Astrocyte (in vitro differentiated cells and primary cell): ENCODE measurements at regions not wholly inside any gene's neighbourhood (a gene's known extent, or its start where the extent isn't known, plus 50 kb on each side); places are given as distances from the start of the nearest gene placed in this dataset.

Source experiments
- DNase-seq: peaks from one replicate; pipeline ENCODE4 v3.0.0-alpha.2; 2010; ENCODE audit warnings: low read depth
- FAIRE-seq: peaks from 2 replicates; lab custom pipeline; 2011; peaks lifted over from hg19 to GRCh38; lab: Jason Lieb, UNC
- H2AFZ ChIP-seq: 2 replicates; pipeline ENCODE4 v1.6.0; 2012; ENCODE audit warnings: low read depth, low read length, inconsistent platforms
- H3K27ac ChIP-seq: 2 replicates; pipeline ENCODE4 v1.5.1; 2011; ENCODE audit warnings: low read depth, low read length, inconsistent platforms
- H3K27me3 ChIP-seq: 2 replicates; pipeline ENCODE4 v1.6.0; 2011; ENCODE audit warnings: low read length, inconsistent platforms; ENCODE audit not compliant: insufficient read depth
- H3K36me3 ChIP-seq: 2 replicates; pipeline ENCODE4 v1.5.1; 2011; ENCODE audit warnings: low read length, inconsistent platforms; ENCODE audit not compliant: insufficient read depth
- H3K4me1 ChIP-seq: 2 replicates; pipeline ENCODE4 v1.5.1; 2011; ENCODE audit warnings: low read length, inconsistent platforms; ENCODE audit not compliant: insufficient read depth
- H3K4me2 ChIP-seq: 2 replicates; pipeline ENCODE4 v1.6.0; 2012; ENCODE audit warnings: low read length, inconsistent platforms
- H3K4me3 ChIP-seq: 2 replicates; pipeline ENCODE4 v1.5.1; 2011; ENCODE audit warnings: low read depth, mild to moderate bottlenecking, low read length, inconsistent platforms; ENCODE audit not compliant: insufficient read depth
- H3K79me2 ChIP-seq: 2 replicates; pipeline ENCODE4 v1.6.0; 2012; ENCODE audit warnings: mild to moderate bottlenecking, low read length, inconsistent platforms; ENCODE audit not compliant: insufficient read depth
- H3K9ac ChIP-seq: 2 replicates; pipeline ENCODE4 v1.6.0; 2012; ENCODE audit warnings: mild to moderate bottlenecking, low read length, inconsistent platforms
- H3K9me3 ChIP-seq: 2 replicates; pipeline ENCODE4 v1.5.1; 2012; ENCODE audit warnings: low read depth, mild to moderate bottlenecking, low read length, inconsistent platforms; ENCODE audit not compliant: insufficient read depth
- H4K20me1 ChIP-seq: 2 replicates; pipeline ENCODE4 v1.6.0; 2012; ENCODE audit warnings: low read length, inconsistent platforms; ENCODE audit not compliant: insufficient read depth
- H3K27ac Mint-ChIP-seq: one replicate; pipeline ENCODE4 v1.8.0; 2021; ENCODE audit warnings: mild to moderate bottlenecking, mixed read lengths; ENCODE audit not compliant: unreplicated experiment
- H3K27me3 Mint-ChIP-seq: one replicate; pipeline ENCODE4 v1.8.0; 2021; ENCODE audit warnings: low read depth, mixed read lengths; ENCODE audit not compliant: unreplicated experiment
- H3K36me3 Mint-ChIP-seq: one replicate; pipeline ENCODE4 v1.8.0; 2021; ENCODE audit warnings: low read depth, mixed read lengths; ENCODE audit not compliant: unreplicated experiment
- H3K4me1 Mint-ChIP-seq: one replicate; pipeline ENCODE4 v1.8.0; 2021; ENCODE audit warnings: low read depth, mixed read lengths; ENCODE audit not compliant: unreplicated experiment
- H3K4me3 Mint-ChIP-seq: one replicate; pipeline ENCODE4 v1.8.0; 2021; ENCODE audit warnings: mild to moderate bottlenecking, moderate library complexity, mixed read lengths; ENCODE audit not compliant: unreplicated experiment
- H3K9me3 Mint-ChIP-seq: one replicate; pipeline ENCODE4 v1.8.0; 2021; ENCODE audit warnings: mild to moderate bottlenecking, mixed read lengths; ENCODE audit not compliant: unreplicated experiment
- CTCF ChIP-seq: IDR thresholded peaks from 2 replicates; pipeline ENCODE4 v1.5.1; 2011; ENCODE audit warnings: low read depth, mild to moderate bottlenecking, inconsistent platforms, low read length, moderate library complexity; ENCODE audit not compliant: insufficient read depth
- EZH2 ChIP-seq: IDR thresholded peaks from 2 replicates; pipeline ENCODE4 v1.6.1; 2012; ENCODE audit warnings: mild to moderate bottlenecking, low read length, inconsistent platforms; ENCODE audit not compliant: insufficient read depth

- no peak for FAIRE-seq
- H3K27me3 ChIP-seq = peaks cover 50% of the 10 kb centered on the region
- no peak overlapping the region for H3K4me3 Mint-ChIP-seq
Measured at GRCh38 chr17:56733833-56734232, 99.9 kb downstream of the C17orf67 start.

GRCh38 chr17:56735842-56736241 is 97.9 kb downstream of the C17orf67 start:
- Mint-ChIP-seq H3K36me3 (no peaks in the 10 kb centered on the region), H3K4me1 (peaks cover 9% of the 10 kb centered on the region), H3K27me3 (peaks cover 7% of the 10 kb centered on the region), H3K4me3 (no peak overlapping the region), H3K9me3 (peaks cover 5% of the 10 kb centered on the region), H3K27ac (no peak overlapping the region)
- TF ChIP-seq CTCF = no peak
- TF ChIP-seq EZH2 = no peak
- no peaks in the 10 kb centered on the region for H3K36me3 ChIP-seq
- no peaks in the 10 kb centered on the region for H3K79me2 ChIP-seq
- H4K20me1 ChIP-seq = no peaks in the 10 kb centered on the region
- DNase-seq (no peak), FAIRE-seq (no peak)
- H3K27ac ChIP-seq = no peak overlapping the region
- H3K4me1 ChIP-seq = peaks cover 11% of the 10 kb centered on the region
- no peaks in the 10 kb centered on the region for H3K9me3 ChIP-seq
- H3K27me3 ChIP-seq = peaks cover 49% of the 10 kb centered on the region
- no peak overlapping the region for H3K4me2 ChIP-seq
- H3K4me3 ChIP-seq = no peak overlapping the region
- no peak overlapping the region for H3K9ac ChIP-seq
- no peak overlapping the region for H2AFZ ChIP-seq

More at GRCh38 chr17:56733833-56734232, 99.9 kb downstream of the C17orf67 start:
- H3K36me3 Mint-ChIP-seq = no peaks in the 10 kb centered on the region
- no peak for DNase-seq
- Histone ChIP-seq H3K27ac (no peak overlapping the region), H3K9me3 (no peaks in the 10 kb centered on the region), H3K9ac (no peak overlapping the region), H3K4me3 (no peak overlapping the region), H3K4me2 (no peak overlapping the region), H2AFZ (no peak overlapping the region), H3K4me1 (peaks cover 11% of the 10 kb centered on the region), H4K20me1 (no peaks in the 10 kb centered on the region), H3K36me3 (no peaks in the 10 kb centered on the region), H3K79me2 (no peaks in the 10 kb centered on the region)
- peaks cover 11% of the 10 kb centered on the region for H3K27me3 Mint-ChIP-seq
- no peak overlapping the region for H3K27ac Mint-ChIP-seq
- TF ChIP-seq EZH2 (no peak), CTCF (no peak)
- no peaks in the 10 kb centered on the region for H3K4me1 Mint-ChIP-seq
- H3K9me3 Mint-ChIP-seq = peaks cover 2% of the 10 kb centered on the region

- Histone ChIP-seq H3K27me3 (peaks cover 42% of the 10 kb centered on the region), H2AFZ (no peak overlapping the region), H3K9ac (no peak overlapping the region), H3K4me1 (peaks cover 11% of the 10 kb centered on the region), H3K79me2 (no peaks in the 10 kb centered on the region), H3K36me3 (no peaks in the 10 kb centered on the region), H4K20me1 (no peaks in the 10 kb centered on the region), H3K4me2 (peak overlapping the region; percentile 22), H3K9me3 (no peaks in the 10 kb centered on the region), H3K4me3 (no peak overlapping the region), H3K27ac (no peak overlapping the region)
- Mint-ChIP-seq H3K27me3 (no peaks in the 10 kb centered on the region), H3K27ac (no peak overlapping the region), H3K4me3 (no peak overlapping the region), H3K36me3 (no peaks in the 10 kb centered on the region), H3K9me3 (peaks cover 5% of the 10 kb centered on the region), H3K4me1 (peaks cover 9% of the 10 kb centered on the region)
- DNase-seq (peak; percentile 88), FAIRE-seq (no peak)
- TF ChIP-seq CTCF (no peak), EZH2 (no peak)
Measured at GRCh38 chr17:56737421-56738161, 96.1 kb downstream of the C17orf67 start.
